Transverse colon (tissue), 4 donors: ENCODE measurements at regions not wholly inside any gene's neighbourhood (a gene's known extent, or its start where the extent isn't known, plus 50 kb on each side); places are given as distances from the start of the nearest gene placed in this dataset.

ENCODE experiments used
- DNase-seq: peaks from one replicate; pipeline ENCODE4 v3.0.0-alpha.2; 2019
- H3K27ac ChIP-seq, 4 donors: fragments of 200-600 bp; sonication (generic); 2 replicates each; pipeline ENCODE4 v1.5.1; 2016 to 2018; ENCODE audit warnings: inconsistent platforms in 4 of 4
- H3K27me3 ChIP-seq: fragments of 200-600 bp; sonication (generic); 2 replicates; pipeline ENCODE4 v1.5.1; 2017; ENCODE audit warnings: inconsistent platforms
- H3K36me3 ChIP-seq, 4 donors: fragments of 200-600 bp; sonication (generic); 2 replicates each; pipeline ENCODE4 v1.5.1; 2017 to 2019; ENCODE audit warnings: inconsistent platforms in 4 of 4
- H3K4me1 ChIP-seq, 4 donors: fragments of 200-600 bp; sonication (generic); 2 replicates each; pipeline ENCODE4 v1.5.1; 2017 to 2020; ENCODE audit warnings: inconsistent platforms in 4 of 4
- H3K4me3 ChIP-seq, 4 donors: fragments of 200-600 bp; sonication (generic); 1 replicate in 1 of 4; 2 replicates in 3 of 4; pipeline versions ENCODE4 v1.5.1 to v1.6.1; 2017 to 2019; ENCODE audit warnings: inconsistent platforms in 4 of 4
- H3K9me3 ChIP-seq, 2 donors: fragments of 200-600 bp; sonication (generic); 2 replicates each; pipeline ENCODE4 v1.5.1; 2017 to 2019; ENCODE audit warnings: inconsistent platforms in 2 of 2
- EP300 ChIP-seq: sonication (generic); formaldehyde crosslinking; IDR thresholded peaks from one replicate; pipeline ENCODE4 v1.6.1; 2017; ENCODE audit warnings: antibody characterized with exemption, low read depth
- POLR2A ChIP-seq: fragments of 450-650 bp; IDR thresholded peaks from one replicate; pipeline ENCODE4 v1.6.1; 2016; ENCODE audit warnings: antibody characterized with exemption, mild to moderate bottlenecking, moderate library complexity
- POLR2AphosphoS5 ChIP-seq, 3 donors: sonication (generic); formaldehyde crosslinking; IDR thresholded peaks; one replicate each; pipeline ENCODE4 v1.6.1; 2016; ENCODE audit warnings: antibody characterized with exemption in 3 of 3
- WGBS, 2 donors: methylation state at CpG; one replicate each; pipeline ENCODE4 v1.1.5; 2018; ENCODE audit warnings: low coverage in 1 of 2; 5-methylcytosine and 5-hydroxymethylcytosine counted together
- in situ Hi-C, 4 donors: fragments of 200-750 bp; cut with MboI; loops; one replicate each; pipeline versions ENCODE4 v1.15.0 to v1.15.1; 2017; ENCODE audit warnings: low sequenced_read_pairs in 3 of 4, low pct_ligation_motif_present in 1 of 4, low pct_unique_long_range_greater_than_20kb in 1 of 4
- intact Hi-C: fragments of 100-400 bp; cut with DNase I; formaldehyde crosslinking; loops from one replicate; pipeline ENCODE4 v1.15.1; 2023; ENCODE audit warnings: low total_unique reads
- TF ChIP-seq, protein P1 (sequence below), 5 experiments: fragments of 200-600 bp in 3 of 5; fragments of 450-650 bp in 2 of 5; sonication (generic) in 3 of 5; IDR thresholded peaks; 1 replicate in 2 of 5; 2 replicates in 3 of 5; pipeline ENCODE4 v1.5.1; 2016 to 2017; ENCODE audit warnings: antibody characterized with exemption in 5 of 5, inconsistent platforms in 3 of 5, mild to moderate bottlenecking in 2 of 5, moderate library complexity in 1 of 5

DNA sequence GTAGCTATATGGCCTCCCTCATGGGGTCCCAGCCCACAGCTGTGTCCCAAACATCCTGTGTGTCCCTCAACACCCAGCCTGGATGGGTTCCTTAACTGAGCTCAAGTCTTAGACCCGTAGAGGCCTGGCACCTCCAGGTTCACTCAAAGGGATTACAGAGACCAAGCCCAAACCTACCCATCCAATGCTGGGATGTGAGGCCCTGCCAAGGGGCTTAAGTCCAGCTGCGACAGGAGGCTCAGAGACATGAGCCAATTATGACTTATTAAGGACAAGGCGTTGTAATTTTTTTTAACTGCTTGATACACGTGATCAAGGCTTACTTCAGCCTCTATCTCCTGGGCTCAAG, 105.6 kb upstream of the RET start:
- 65 to 80% methylated on average over 4 of the region's 4 CpGs for WGBS, 2 donors

DNA sequence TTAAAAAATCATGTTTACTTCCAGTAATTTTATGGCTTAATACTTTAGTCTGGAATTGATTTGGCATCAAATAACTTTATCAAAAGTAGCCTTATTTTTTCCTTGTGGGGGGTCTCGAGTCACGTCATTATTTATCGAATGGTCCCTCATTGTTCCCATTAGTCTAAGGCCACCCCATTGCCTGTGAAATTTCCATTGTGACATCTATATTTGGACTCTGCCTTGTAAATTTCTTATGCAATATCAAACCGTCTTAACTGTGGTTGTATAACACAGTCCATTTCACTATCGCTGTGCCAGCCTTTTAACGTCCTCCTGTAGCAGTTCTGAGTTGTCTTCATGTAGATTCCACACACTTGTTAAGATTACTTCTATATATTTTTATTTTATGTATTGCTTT, 103.9 kb upstream of the RET start:
- in situ Hi-C loops (no loop called here), intact Hi-C loops (no loop called here)
- WGBS, 2 donors, result 69 to 73% methylated on average over 6 of the region's 6 CpGs
- no peak overlapping the region for H3K4me3 ChIP-seq
- no peaks in the 10 kb centered on the region for H3K27me3 ChIP-seq
- no peak overlapping the region for H3K27ac ChIP-seq
- no peaks in the 10 kb centered on the region for H3K4me1 ChIP-seq
- no peaks in the 10 kb centered on the region for H3K9me3 ChIP-seq
- no peak for DNase-seq
- no peak for TF ChIP-seq EP300
- TF ChIP-seq, protein P1, sequence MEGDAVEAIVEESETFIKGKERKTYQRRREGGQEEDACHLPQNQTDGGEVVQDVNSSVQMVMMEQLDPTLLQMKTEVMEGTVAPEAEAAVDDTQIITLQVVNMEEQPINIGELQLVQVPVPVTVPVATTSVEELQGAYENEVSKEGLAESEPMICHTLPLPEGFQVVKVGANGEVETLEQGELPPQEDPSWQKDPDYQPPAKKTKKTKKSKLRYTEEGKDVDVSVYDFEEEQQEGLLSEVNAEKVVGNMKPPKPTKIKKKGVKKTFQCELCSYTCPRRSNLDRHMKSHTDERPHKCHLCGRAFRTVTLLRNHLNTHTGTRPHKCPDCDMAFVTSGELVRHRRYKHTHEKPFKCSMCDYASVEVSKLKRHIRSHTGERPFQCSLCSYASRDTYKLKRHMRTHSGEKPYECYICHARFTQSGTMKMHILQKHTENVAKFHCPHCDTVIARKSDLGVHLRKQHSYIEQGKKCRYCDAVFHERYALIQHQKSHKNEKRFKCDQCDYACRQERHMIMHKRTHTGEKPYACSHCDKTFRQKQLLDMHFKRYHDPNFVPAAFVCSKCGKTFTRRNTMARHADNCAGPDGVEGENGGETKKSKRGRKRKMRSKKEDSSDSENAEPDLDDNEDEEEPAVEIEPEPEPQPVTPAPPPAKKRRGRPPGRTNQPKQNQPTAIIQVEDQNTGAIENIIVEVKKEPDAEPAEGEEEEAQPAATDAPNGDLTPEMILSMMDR (IDR thresholded peaks at IDR 0.05), result no peak
- no peak for TF ChIP-seq POLR2A
- TF ChIP-seq POLR2AphosphoS5 (IDR thresholded peaks at IDR 0.05), result no peak
- no peaks in the 10 kb centered on the region for H3K36me3 ChIP-seq

More for the DNA sequence above, 105.6 kb upstream of the RET start:
- no peaks in the 10 kb centered on the region for H3K9me3 ChIP-seq
- intact Hi-C loops (no loop called here), in situ Hi-C loops (no loop called here)
- H3K27ac ChIP-seq, result no peak overlapping the region
- no peak overlapping the region for H3K4me3 ChIP-seq
- no peak for DNase-seq
- no peaks in the 10 kb centered on the region for H3K4me1 ChIP-seq
- H3K36me3 ChIP-seq, result no peaks in the 10 kb centered on the region
- TF ChIP-seq POLR2AphosphoS5 (IDR thresholded peaks at IDR 0.05), result no peak
- no peak for TF ChIP-seq EP300
- no peak for TF ChIP-seq POLR2A
- TF ChIP-seq, protein P1 (IDR thresholded peaks at IDR 0.05), result no peak
- H3K27me3 ChIP-seq, result no peaks in the 10 kb centered on the region

- no peak overlapping the region for H3K4me3 ChIP-seq
- no peaks in the 10 kb centered on the region for H3K27me3 ChIP-seq
- in situ Hi-C loops, result no loop called here
- H3K9me3 ChIP-seq, result no peaks in the 10 kb centered on the region
- H3K27ac ChIP-seq, result no peak overlapping the region
- WGBS, 2 donors, result 65 to 84% methylated on average over 4 to 6 of the region's 6 CpGs
- TF ChIP-seq POLR2A (no peak), POLR2AphosphoS5 (IDR thresholded peaks at IDR 0.05) (no peak), EP300 (no peak)
- TF ChIP-seq, protein P1 (IDR thresholded peaks at IDR 0.05), result no peak
- H3K4me1 ChIP-seq, result no peaks in the 10 kb centered on the region
- H3K36me3 ChIP-seq, result no peaks in the 10 kb centered on the region
- no peak for DNase-seq
- intact Hi-C loops, result no loop called here
Observed at GRCh38 chr10:42973411-42973810, 103.5 kb upstream of the RET start.

- Histone ChIP-seq H3K27ac (no peak overlapping the region), H3K9me3 (no peaks in the 10 kb centered on the region), H3K4me1 (no peaks in the 10 kb centered on the region), H3K27me3 (no peaks in the 10 kb centered on the region), H3K36me3 (no peaks in the 10 kb centered on the region), H3K4me3 (no peak overlapping the region)
- peak; percentile 4 for DNase-seq
- in situ Hi-C loops (no loop called here), intact Hi-C loops (no loop called here)
- 83 to 100% methylated on average over 1 to 9 of the region's 9 CpGs for WGBS, 2 donors
- TF ChIP-seq POLR2AphosphoS5 (IDR thresholded peaks at IDR 0.05), result no peak
- TF ChIP-seq EP300, result no peak
- TF ChIP-seq POLR2A, result no peak
- TF ChIP-seq, protein P1 (IDR thresholded peaks at IDR 0.05), result no peak
Observed at GRCh38 chr10:42973870-42974692, 102.8 kb upstream of the RET start.
